HepG2 (cell line): ENCODE measurements at regions not wholly inside any gene's neighbourhood (a gene's known extent, or its start where the extent isn't known, plus 50 kb on each side); places are given as distances from the start of the nearest gene placed in this dataset.
A peak's percentile ranks its signal among the peaks of the same experiment; 100 is the strongest.

ENCODE experiments used
- AKAP8 ChIP-seq: sonication (generic); formaldehyde crosslinking; IDR thresholded peaks from 2 replicates; pipeline ENCODE4 v1.5.1; 2020; ENCODE audit warnings: mild to moderate bottlenecking, missing genetic modification reagents
- ASH2L ChIP-seq: fragments of 300-600, 200-600 bp; sonication (generic); IDR thresholded peaks from 2 replicates; pipeline ENCODE4 v1.7.0; 2017; ENCODE audit warnings: low read depth, mild to moderate bottlenecking, moderate library complexity, mixed read lengths, low read length; ENCODE audit not compliant: insufficient read length
- CENPX ChIP-seq: sonication (generic); formaldehyde crosslinking; IDR thresholded peaks from 2 replicates; pipeline ENCODE4 v1.9.0; 2021; ENCODE audit warnings: mild to moderate bottlenecking, missing genetic modification reagents, moderate library complexity
- ETV5 ChIP-seq: IDR thresholded peaks from 2 replicates; pipeline ENCODE4 v1.6.1; 2018; ENCODE audit warnings: missing biosample characterization, missing genetic modification reagents, inconsistent platforms, borderline replicate concordance
- KAT7 ChIP-seq: IDR thresholded peaks from 2 replicates; pipeline ENCODE4 v1.6.1; 2018; ENCODE audit warnings: borderline replicate concordance, missing compliant biosample characterization
- PLRG1 ChIP-seq: fragments of 450-650 bp; conservative IDR thresholded peaks from 2 replicates; pipeline ENCODE4 v1.6.1; 2016
- RARG ChIP-seq: sonication (generic); formaldehyde crosslinking; IDR thresholded peaks from 2 replicates; pipeline ENCODE4 v1.4.0; 2020; ENCODE audit warnings: low read depth, mild to moderate bottlenecking, missing genetic modification reagents
- RFX1 ChIP-seq: fragments of 450-650 bp; IDR thresholded peaks from 2 replicates; pipeline ENCODE4 v1.6.1; 2017
- ZFX ChIP-seq: sonication (generic); formaldehyde crosslinking; IDR thresholded peaks from 2 replicates; pipeline ENCODE4 v1.4.0; 2020; ENCODE audit warnings: mild to moderate bottlenecking, low read depth, missing genetic modification reagents, moderate library complexity
- ZKSCAN5 ChIP-seq: sonication (generic); formaldehyde crosslinking; IDR thresholded peaks from 2 replicates; pipeline ENCODE4 v1.5.1; 2020; ENCODE audit warnings: mild to moderate bottlenecking, missing genetic modification reagents
- ZNF124 ChIP-seq: sonication (generic); formaldehyde crosslinking; IDR thresholded peaks from 2 replicates; pipeline ENCODE4 v1.4.0; 2020; ENCODE audit warnings: missing genetic modification reagents
- ZNF263 ChIP-seq: sonication (generic); formaldehyde crosslinking; IDR thresholded peaks from 2 replicates; pipeline ENCODE4 v1.4.0; 2020; ENCODE audit warnings: missing genetic modification reagents
- ZNF354B ChIP-seq: sonication (generic); formaldehyde crosslinking; IDR thresholded peaks from 2 replicates; pipeline ENCODE4 v1.8.0; 2022; ENCODE audit warnings: mild to moderate bottlenecking, missing genetic modification reagents
- ZNF484 ChIP-seq: sonication (generic); formaldehyde crosslinking; IDR thresholded peaks from 2 replicates; pipeline ENCODE4 v1.5.1; 2020; ENCODE audit warnings: mild to moderate bottlenecking, low read depth, missing genetic modification reagents, borderline replicate concordance
- ZNF550 ChIP-seq: sonication (generic); formaldehyde crosslinking; IDR thresholded peaks from 2 replicates; pipeline ENCODE4 v1.4.0; 2020; ENCODE audit warnings: mild to moderate bottlenecking, missing genetic modification reagents, borderline replicate concordance
- ZNF605 ChIP-seq: sonication (generic); formaldehyde crosslinking; IDR thresholded peaks from 2 replicates; pipeline ENCODE4 v1.8.0; 2022; ENCODE audit warnings: mild to moderate bottlenecking, missing genetic modification reagents
- ZNF614 ChIP-seq: IDR thresholded peaks from 2 replicates; pipeline ENCODE4 v1.6.1; 2018; ENCODE audit warnings: missing biosample characterization, missing genetic modification reagents, inconsistent platforms, borderline replicate concordance
- ZNF782 ChIP-seq: sonication (generic); formaldehyde crosslinking; IDR thresholded peaks from 2 replicates; pipeline ENCODE4 v1.4.0; 2020; ENCODE audit warnings: missing genetic modification reagents, mild to moderate bottlenecking, borderline replicate concordance
- TF ChIP-seq, protein P1 (sequence below): sonication (generic); formaldehyde crosslinking; IDR thresholded peaks from 2 replicates; pipeline ENCODE4 v1.4.0; 2020; ENCODE audit warnings: mild to moderate bottlenecking, missing genetic modification reagents
- TF ChIP-seq, protein P2 (sequence below): IDR thresholded peaks from 2 replicates; pipeline ENCODE4 v1.6.1; 2016; ENCODE audit warnings: low read depth, missing genetic modification reagents, missing compliant biosample characterization

DNA sequence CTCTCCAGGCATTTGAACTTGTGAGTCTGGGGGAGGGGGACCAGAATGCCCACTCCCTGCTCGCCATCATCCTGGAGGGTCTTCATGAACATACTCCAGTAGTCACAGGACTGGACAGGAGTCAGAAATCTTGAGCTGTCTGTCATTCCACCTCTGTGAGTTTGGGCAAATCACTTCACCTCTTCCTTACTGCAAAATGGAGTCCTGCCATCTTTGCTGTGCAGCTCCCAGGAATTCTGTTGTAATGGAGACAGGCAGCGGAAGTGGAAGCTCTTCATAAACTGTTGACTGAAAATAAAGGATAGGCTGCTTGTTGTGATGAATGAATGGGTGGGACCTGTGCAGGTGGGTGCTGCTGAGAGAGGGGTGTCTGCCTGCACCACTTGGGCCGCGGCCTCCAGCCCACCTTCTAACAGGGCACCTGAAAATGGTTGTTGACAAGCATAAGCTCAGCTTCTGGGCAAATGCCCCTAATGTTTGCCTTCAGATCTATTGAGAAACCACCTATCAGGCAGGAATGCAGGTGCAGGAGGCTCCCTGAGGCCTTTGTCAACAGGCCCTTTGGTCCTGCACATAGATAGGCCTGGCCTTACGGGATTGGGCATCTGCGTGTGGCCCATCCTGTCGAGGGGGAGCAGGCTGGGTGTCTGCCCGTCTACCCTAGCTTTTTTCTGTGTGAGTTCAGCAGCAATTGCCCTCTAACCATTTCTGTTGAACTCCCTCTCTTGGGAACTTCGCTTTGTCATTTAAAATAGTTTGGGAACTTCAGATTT, 321.0 kb downstream of the RPS6KC1 start (continued):
- TF ChIP-seq, protein P1, sequence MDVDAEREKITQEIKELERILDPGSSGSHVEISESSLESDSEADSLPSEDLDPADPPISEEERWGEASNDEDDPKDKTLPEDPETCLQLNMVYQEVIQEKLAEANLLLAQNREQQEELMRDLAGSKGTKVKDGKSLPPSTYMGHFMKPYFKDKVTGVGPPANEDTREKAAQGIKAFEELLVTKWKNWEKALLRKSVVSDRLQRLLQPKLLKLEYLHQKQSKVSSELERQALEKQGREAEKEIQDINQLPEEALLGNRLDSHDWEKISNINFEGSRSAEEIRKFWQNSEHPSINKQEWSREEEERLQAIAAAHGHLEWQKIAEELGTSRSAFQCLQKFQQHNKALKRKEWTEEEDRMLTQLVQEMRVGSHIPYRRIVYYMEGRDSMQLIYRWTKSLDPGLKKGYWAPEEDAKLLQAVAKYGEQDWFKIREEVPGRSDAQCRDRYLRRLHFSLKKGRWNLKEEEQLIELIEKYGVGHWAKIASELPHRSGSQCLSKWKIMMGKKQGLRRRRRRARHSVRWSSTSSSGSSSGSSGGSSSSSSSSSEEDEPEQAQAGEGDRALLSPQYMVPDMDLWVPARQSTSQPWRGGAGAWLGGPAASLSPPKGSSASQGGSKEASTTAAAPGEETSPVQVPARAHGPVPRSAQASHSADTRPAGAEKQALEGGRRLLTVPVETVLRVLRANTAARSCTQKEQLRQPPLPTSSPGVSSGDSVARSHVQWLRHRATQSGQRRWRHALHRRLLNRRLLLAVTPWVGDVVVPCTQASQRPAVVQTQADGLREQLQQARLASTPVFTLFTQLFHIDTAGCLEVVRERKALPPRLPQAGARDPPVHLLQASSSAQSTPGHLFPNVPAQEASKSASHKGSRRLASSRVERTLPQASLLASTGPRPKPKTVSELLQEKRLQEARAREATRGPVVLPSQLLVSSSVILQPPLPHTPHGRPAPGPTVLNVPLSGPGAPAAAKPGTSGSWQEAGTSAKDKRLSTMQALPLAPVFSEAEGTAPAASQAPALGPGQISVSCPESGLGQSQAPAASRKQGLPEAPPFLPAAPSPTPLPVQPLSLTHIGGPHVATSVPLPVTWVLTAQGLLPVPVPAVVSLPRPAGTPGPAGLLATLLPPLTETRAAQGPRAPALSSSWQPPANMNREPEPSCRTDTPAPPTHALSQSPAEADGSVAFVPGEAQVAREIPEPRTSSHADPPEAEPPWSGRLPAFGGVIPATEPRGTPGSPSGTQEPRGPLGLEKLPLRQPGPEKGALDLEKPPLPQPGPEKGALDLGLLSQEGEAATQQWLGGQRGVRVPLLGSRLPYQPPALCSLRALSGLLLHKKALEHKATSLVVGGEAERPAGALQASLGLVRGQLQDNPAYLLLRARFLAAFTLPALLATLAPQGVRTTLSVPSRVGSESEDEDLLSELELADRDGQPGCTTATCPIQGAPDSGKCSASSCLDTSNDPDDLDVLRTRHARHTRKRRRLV (CRISPR knock-in tag): peak; percentile 56; the same call in 1 of the 2 replicates
- TF ChIP-seq ZNF550 (CRISPR knock-in tag) (no peak), ZNF782 (CRISPR knock-in tag) (no peak; the same call in 1 of the 2 replicates), RARG (no peak), ZNF263 (CRISPR knock-in tag) (peak; percentile 57; the same call in 1 of the 2 replicates), ZNF354B (CRISPR knock-in tag) (no peak), ZFX (CRISPR knock-in tag) (peak; percentile 93), RFX1 (no peak), ZKSCAN5 (CRISPR knock-in tag) (peak; percentile 93), ZNF605 (CRISPR knock-in tag) (no peak; the same call in none of the 2 replicates), ETV5 (CRISPR knock-in tag) (peak; percentile 94), ASH2L (peak; percentile 90), ZNF124 (CRISPR knock-in tag) (peak; percentile 83; the same call in 1 of the 2 replicates), CENPX (CRISPR knock-in tag) (no peak), PLRG1 (no peak), ZNF484 (CRISPR knock-in tag) (no peak), ZNF614 (peak; percentile 85), KAT7 (CRISPR knock-in tag) (peak; percentile 69; the same call in 1 of the 2 replicates), AKAP8 (CRISPR knock-in tag) (peak; percentile 90)
- TF ChIP-seq, protein P2, sequence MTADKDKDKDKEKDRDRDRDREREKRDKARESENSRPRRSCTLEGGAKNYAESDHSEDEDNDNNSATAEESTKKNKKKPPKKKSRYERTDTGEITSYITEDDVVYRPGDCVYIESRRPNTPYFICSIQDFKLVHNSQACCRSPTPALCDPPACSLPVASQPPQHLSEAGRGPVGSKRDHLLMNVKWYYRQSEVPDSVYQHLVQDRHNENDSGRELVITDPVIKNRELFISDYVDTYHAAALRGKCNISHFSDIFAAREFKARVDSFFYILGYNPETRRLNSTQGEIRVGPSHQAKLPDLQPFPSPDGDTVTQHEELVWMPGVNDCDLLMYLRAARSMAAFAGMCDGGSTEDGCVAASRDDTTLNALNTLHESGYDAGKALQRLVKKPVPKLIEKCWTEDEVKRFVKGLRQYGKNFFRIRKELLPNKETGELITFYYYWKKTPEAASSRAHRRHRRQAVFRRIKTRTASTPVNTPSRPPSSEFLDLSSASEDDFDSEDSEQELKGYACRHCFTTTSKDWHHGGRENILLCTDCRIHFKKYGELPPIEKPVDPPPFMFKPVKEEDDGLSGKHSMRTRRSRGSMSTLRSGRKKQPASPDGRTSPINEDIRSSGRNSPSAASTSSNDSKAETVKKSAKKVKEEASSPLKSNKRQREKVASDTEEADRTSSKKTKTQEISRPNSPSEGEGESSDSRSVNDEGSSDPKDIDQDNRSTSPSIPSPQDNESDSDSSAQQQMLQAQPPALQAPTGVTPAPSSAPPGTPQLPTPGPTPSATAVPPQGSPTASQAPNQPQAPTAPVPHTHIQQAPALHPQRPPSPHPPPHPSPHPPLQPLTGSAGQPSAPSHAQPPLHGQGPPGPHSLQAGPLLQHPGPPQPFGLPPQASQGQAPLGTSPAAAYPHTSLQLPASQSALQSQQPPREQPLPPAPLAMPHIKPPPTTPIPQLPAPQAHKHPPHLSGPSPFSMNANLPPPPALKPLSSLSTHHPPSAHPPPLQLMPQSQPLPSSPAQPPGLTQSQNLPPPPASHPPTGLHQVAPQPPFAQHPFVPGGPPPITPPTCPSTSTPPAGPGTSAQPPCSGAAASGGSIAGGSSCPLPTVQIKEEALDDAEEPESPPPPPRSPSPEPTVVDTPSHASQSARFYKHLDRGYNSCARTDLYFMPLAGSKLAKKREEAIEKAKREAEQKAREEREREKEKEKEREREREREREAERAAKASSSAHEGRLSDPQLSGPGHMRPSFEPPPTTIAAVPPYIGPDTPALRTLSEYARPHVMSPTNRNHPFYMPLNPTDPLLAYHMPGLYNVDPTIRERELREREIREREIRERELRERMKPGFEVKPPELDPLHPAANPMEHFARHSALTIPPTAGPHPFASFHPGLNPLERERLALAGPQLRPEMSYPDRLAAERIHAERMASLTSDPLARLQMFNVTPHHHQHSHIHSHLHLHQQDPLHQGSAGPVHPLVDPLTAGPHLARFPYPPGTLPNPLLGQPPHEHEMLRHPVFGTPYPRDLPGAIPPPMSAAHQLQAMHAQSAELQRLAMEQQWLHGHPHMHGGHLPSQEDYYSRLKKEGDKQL (CRISPR knock-in tag): peak; percentile 95
